BJ (cell line): ENCODE measurements at regions not wholly inside any gene's neighbourhood (a gene's known extent, or its start where the extent isn't known, plus 50 kb on each side); places are given as distances from the start of the nearest gene placed in this dataset.
"Not testable (repeated sequence)": the region's sequence is repeated elsewhere in the genome, so short reads cannot be mapped to it uniquely, and the experiment has no call there.

Experiments used
- CTCF ChIA-PET: fragments of 350-600 bp; formaldehyde crosslinking; extraction: SDS; loops from one replicate; lab custom pipeline; 2021; ENCODE audit warnings: antibody characterized with exemption, inconsistent platforms; lab: Yijun Ruan, JAX
- POLR2A ChIA-PET: fragments of 300-600 bp; sonication (Branson Sonifier 250); formaldehyde crosslinking; extraction: SDS; loops from one replicate; lab custom pipeline; 2021; ENCODE audit warnings: antibody characterized with exemption; lab: Charles Lee
- DNase-seq: peaks from one replicate; pipeline ENCODE4 v3.0.0-alpha.2; 2011; ENCODE audit warnings: low read depth
- H3K27me3 ChIP-seq: 2 replicates; pipeline ENCODE4 v1.6.0; 2011; ENCODE audit warnings: low read length; ENCODE audit not compliant: control insufficient read depth, insufficient read depth
- H3K36me3 ChIP-seq: 2 replicates; pipeline ENCODE4 v1.5.1; 2011; ENCODE audit warnings: low read length; ENCODE audit not compliant: control insufficient read depth, insufficient read depth
- H3K4me3 ChIP-seq: 2 replicates; pipeline ENCODE4 v1.5.1; 2011; ENCODE audit warnings: low read depth, mild to moderate bottlenecking, control low read depth, low read length
- TF ChIP-seq, protein P1 (sequence below): IDR thresholded peaks from 2 replicates; pipeline ENCODE4 v1.5.1; 2011; ENCODE audit warnings: low read depth, mild to moderate bottlenecking, control low read depth, inconsistent platforms, low read length, moderate library complexity; ENCODE audit not compliant: insufficient read depth

DNA sequence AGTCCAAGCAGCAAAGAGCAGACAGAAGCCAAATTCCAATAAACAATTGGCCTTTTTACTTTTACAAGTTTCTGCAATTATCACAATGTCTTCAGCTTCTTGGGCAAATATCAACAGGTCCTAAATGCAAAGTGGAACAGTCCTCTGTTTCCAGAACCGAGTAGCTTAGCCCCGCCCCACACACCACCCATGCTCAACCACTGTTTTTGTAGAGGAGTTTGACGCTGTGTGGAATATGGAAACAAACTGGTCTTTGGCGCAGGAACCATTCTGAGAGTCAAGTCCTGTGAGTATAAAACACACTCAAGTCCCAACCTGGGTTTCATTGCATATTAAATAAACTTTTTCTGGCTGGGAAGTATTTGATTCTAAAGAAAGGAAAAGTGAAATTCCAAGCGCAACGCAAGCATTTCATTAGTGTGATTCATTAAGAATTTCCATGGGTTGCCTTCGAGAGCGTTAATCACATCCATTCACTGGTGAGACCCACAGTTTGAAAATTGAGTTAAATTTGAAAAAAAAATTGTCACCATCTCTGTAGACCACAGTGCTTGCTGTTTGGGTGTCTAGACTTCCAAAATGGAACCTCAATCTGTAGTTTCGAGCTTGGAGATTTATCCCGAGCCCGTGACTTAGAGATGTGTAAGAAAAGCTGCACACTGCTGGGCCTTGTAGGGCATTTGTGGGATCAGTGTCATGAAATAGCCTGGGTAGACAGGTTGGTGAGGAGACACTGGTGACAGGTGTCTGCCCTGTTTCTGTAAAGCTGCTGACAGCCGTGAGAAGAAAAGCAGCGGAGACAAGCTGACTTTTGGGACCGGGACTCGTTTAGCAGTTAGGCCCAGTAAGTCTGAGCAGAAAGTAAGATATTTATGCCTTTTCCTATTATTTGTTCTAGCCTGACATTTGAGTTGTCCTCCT is 96.1 kb downstream of the DAD1 start:
- TF ChIP-seq, protein P1, sequence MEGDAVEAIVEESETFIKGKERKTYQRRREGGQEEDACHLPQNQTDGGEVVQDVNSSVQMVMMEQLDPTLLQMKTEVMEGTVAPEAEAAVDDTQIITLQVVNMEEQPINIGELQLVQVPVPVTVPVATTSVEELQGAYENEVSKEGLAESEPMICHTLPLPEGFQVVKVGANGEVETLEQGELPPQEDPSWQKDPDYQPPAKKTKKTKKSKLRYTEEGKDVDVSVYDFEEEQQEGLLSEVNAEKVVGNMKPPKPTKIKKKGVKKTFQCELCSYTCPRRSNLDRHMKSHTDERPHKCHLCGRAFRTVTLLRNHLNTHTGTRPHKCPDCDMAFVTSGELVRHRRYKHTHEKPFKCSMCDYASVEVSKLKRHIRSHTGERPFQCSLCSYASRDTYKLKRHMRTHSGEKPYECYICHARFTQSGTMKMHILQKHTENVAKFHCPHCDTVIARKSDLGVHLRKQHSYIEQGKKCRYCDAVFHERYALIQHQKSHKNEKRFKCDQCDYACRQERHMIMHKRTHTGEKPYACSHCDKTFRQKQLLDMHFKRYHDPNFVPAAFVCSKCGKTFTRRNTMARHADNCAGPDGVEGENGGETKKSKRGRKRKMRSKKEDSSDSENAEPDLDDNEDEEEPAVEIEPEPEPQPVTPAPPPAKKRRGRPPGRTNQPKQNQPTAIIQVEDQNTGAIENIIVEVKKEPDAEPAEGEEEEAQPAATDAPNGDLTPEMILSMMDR = no peak
- Histone ChIP-seq H3K27me3 (peaks cover 21% of the 10 kb centered on the region), H3K36me3 (no peaks in the 10 kb centered on the region), H3K4me3 (no peak overlapping the region)
- DNase-seq = no peak
- POLR2A ChIA-PET = no interaction called here
- CTCF ChIA-PET = interaction anchor here (0.6 to 0.7 kb wide), 2 partner anchors 17 to 502 kb away, joined by 3 read pairs; no protein-coding TSS in a partner anchor

DNA sequence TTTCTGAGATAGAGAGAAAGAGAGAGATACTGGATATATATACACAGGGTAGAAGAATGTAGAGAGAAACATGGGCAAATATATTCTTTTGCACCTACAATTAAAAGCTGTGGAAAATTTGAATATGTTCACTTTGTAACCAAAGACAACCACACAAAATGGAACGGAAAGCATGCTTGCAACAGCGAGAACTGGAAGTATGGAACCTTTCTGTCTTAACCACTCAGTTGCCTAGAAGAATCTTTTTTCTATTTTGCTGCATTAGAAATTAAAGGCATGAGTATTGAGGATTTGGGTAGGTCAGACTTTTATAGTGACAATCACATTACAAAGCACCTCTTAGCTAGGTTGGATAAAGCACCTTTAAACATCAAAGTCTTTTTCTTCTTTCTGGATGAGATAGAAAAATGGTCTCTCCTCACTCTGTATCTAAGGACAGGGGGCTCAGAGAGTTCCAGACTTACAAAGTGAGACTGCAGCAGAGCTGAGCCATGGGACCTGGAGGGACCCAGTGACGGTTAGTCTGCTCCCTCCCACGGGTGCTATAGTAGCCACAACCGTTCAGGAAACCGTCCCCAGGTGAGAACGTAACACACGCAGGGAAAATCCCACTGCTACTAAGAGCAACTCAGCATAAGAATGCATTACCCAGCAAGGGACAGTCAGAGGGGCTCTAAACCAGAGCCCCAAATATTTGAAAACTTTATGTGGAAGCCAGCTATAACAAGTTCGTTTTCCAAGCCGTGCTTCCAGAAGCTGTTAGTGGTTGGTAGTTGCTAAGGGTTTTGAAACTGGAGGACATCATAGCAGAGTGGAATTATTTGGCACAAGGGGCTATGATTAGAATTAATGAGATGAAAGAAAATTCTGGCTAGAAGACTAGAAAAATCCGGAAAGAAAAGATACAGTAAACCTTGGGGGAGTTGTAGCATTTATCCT is 97.1 kb downstream of the DAD1 start:
- TF ChIP-seq, protein P1 = no peak
- H3K36me3 ChIP-seq = no peaks in the 10 kb centered on the region
- DNase-seq = no peak
- peaks cover 27% of the 10 kb centered on the region for H3K27me3 ChIP-seq
- CTCF ChIA-PET = interaction anchor here (0.7 kb wide), 1 partner anchor 18 kb away, joined by 3 read pairs; no protein-coding TSS in a partner anchor
- POLR2A ChIA-PET = no interaction called here
- no peak overlapping the region for H3K4me3 ChIP-seq

DNA sequence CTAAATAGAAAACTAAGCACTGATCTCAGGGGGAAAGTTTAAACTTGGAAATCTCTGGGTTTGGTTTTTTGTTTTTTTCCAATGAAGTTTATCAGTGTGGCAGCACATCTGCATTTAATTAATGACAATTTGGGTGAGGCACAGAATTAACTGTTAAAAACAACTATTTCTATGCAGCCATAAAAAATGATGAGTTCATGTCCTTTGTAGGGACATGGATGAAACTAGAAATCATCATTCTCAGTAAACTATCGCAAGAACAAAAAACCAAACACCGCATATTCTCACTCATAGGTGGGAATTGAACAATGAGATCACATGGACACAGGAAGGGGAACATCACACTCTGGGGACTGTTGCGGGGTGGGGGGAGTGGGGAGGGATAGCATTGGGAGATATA is 98.0 kb downstream of the DAD1 start:
- POLR2A ChIA-PET, H3K36me3 ChIP-seq, H3K4me3 ChIP-seq, DNase-seq, CTCF ChIA-PET: not testable (repeated sequence)
- peaks cover 28% of the 10 kb centered on the region for H3K27me3 ChIP-seq

DNA sequence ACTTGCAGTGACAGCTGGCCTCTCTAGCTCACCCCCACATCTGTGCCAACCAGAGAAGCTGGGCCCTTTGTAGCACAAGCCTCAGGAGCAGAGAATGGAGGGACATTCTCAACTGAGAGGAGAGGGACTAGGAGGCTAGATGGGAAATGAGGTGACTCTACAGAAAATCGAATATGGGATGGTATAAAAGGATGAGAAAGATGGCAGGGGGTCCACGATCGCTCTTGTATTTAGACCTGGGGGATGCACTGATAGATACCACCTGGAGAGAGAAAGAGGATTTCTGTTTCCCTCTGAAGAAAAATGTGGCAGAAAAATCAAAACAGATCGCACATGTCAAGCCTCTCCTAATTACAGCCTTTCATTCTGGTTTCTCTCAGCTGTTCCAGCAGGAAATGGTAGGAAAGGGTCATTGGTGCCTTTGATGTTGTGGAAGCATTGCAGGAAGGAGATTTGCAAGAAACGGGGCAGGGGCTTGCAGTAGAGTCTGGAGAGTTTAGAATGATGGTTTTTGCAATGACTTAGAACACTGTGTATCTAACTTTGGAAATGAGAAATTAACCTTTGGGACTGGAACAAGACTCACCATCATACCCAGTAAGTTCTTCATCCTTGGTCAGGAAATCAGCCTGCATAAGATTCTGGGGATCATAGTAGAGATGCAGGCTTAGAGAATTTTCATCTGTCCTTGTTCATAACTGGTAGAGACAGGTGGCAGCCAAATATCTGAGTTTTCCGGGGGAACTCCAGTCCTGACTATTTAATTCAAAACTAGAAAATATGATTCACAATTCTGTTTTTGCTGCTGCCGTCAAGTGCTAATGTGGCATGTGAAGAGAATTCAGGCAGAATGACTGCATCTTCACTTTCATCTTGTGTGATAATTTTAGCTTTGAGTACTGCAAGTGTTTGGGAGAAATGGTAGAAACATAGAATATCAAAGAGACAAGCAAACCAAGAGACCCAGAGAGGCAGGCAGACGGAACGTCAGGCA is 98.8 kb downstream of the DAD1 start:
- H3K27me3 ChIP-seq = peaks cover 30% of the 10 kb centered on the region
- TF ChIP-seq, protein P1 = no peak
- ChIA-PET POLR2A (no interaction called here), CTCF (interaction anchor here (0.6 to 1.2 kb wide), 3 partner anchors 13 to 406 kb away, joined by 3 to 4 read pairs (median 4); no protein-coding TSS in a partner anchor)
- H3K4me3 ChIP-seq = no peak overlapping the region
- H3K36me3 ChIP-seq = no peaks in the 10 kb centered on the region
- DNase-seq = no peak

DNA sequence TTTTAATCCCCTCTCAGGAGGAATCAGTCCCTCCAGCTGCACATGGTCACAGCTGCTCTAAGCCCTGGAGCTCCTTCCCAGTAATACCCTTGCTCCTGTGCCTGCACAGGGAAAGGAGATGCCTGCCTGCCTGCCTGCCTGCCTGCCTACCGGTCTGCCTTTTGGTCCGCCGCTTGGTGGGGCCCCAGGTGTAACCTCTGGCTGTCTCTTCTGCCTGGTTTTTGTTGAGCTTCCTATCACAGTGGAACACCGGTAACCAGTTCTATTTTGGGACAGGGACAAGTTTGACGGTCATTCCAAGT is 99.8 kb downstream of the DAD1 start:
- CTCF ChIA-PET = interaction anchor here (0.6 to 1.3 kb wide), 4 partner anchors 10 to 405 kb away, joined by 3 to 4 read pairs (median 4); no protein-coding TSS in a partner anchor
- H3K4me3 ChIP-seq = no peak overlapping the region
- TF ChIP-seq, protein P1 = no peak
- DNase-seq = no peak
- H3K27me3 ChIP-seq = peaks cover 28% of the 10 kb centered on the region
- H3K36me3 ChIP-seq = no peaks in the 10 kb centered on the region
- POLR2A ChIA-PET = no interaction called here
